ENCODE measurements at regions not wholly inside any gene's neighbourhood (a gene's known extent, or its start where the extent isn't known, plus 50 kb on each side); places are given as distances from the start of the nearest gene placed in this dataset.

DNA sequence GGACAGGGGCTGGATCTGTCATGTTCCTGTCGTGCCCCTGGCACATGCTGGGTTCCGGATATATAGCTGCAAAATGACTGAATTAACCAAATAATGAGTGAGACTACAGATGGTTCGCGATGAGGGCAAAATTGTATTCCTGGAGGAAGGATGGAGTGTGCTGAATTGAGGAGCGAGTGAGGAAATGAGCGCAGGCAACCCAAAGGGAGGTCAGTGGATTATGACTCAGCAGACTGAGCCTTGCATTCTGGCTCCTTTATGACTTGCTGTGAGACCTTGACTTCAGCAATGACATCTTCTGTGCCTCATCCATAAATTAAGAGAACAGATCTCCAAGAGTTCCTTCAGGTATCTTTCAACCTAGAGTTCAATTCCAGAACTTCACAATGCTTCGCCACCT is 115.0 kb upstream of the CLDN10 start:
- H3K9ac ChIP-seq (ENCODE audit: low read length): no peak overlapping the region
- no peak overlapping the region for H2AFZ ChIP-seq (ENCODE audit: low read depth, low read length)
- peaks cover 5% of the 10 kb centered on the region for H3K27me3 ChIP-seq (ENCODE audit: insufficient read depth, low read length)
- Mint-ChIP-seq H3K9me3 (ENCODE audit: unreplicated experiment) (no peaks in the 10 kb centered on the region), H3K27ac (ENCODE audit: unreplicated experiment) (no peak overlapping the region), H3K27me3 (ENCODE audit: low read depth, unreplicated experiment) (peaks cover 5% of the 10 kb centered on the region), H3K4me1 (ENCODE audit: low read depth, unreplicated experiment) (no peaks in the 10 kb centered on the region), H3K4me3 (ENCODE audit: unreplicated experiment) (no peak overlapping the region), H3K36me3 (ENCODE audit: low read depth, unreplicated experiment) (no peaks in the 10 kb centered on the region)
- H3K9me3 ChIP-seq (ENCODE audit: insufficient read depth, low read depth, low read length): no peaks in the 10 kb centered on the region
- FAIRE-seq (no peak), DNase-seq (ENCODE audit: low read depth) (no peak)
- H4K20me1 ChIP-seq (ENCODE audit: insufficient read depth, low read length): no peaks in the 10 kb centered on the region
- H3K79me2 ChIP-seq (ENCODE audit: insufficient read depth, low read length): no peaks in the 10 kb centered on the region
- H3K4me2 ChIP-seq (ENCODE audit: low read length): no peak overlapping the region
- TF ChIP-seq CTCF (IDR thresholded peaks at IDR 0.05; ENCODE audit: insufficient read depth, low read depth, low read length) (no peak), EZH2 (IDR thresholded peaks at IDR 0.05; ENCODE audit: insufficient read depth, low read length) (no peak)
- no peak overlapping the region for H3K27ac ChIP-seq (ENCODE audit: low read depth, low read length)
- H3K36me3 ChIP-seq (ENCODE audit: insufficient read depth, low read length): no peaks in the 10 kb centered on the region
- H3K4me3 ChIP-seq (ENCODE audit: insufficient read depth, low read depth, low read length): no peak overlapping the region
- no peaks in the 10 kb centered on the region for H3K4me1 ChIP-seq (ENCODE audit: insufficient read depth, low read length)

DNA sequence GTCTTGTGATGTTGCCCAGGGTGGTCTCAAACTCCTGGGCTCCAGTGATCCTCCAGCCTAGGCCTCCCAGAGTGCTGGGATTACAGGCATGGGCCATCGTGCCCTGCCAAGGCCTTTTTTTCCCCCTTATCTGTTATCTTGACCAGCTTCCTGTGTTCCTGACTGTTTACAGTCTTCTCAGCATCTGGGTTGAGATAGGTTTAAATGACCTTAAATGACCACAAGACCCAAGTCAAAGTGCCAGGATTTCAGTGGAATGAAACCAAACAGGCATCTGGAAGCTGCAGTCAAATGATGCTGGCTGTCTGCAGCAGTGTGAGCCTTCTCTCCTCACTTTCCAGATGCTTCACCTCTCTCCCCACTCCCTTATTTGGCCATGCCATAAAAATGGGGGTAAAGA is 114.2 kb upstream of the CLDN10 start:
- Mint-ChIP-seq H3K27ac (ENCODE audit: unreplicated experiment) (no peak overlapping the region), H3K36me3 (ENCODE audit: low read depth, unreplicated experiment) (no peaks in the 10 kb centered on the region)
- H3K27ac ChIP-seq (ENCODE audit: low read depth, low read length): no peak overlapping the region

More for the DNA sequence above, 114.2 kb upstream of the CLDN10 start:
- Histone ChIP-seq H4K20me1 (ENCODE audit: insufficient read depth, low read length) (no peaks in the 10 kb centered on the region), H3K9ac (ENCODE audit: low read length) (no peak overlapping the region), H3K4me1 (ENCODE audit: insufficient read depth, low read length) (no peaks in the 10 kb centered on the region), H3K4me2 (ENCODE audit: low read length) (no peak overlapping the region), H2AFZ (ENCODE audit: low read depth, low read length) (no peak overlapping the region), H3K79me2 (ENCODE audit: insufficient read depth, low read length) (no peaks in the 10 kb centered on the region), H3K9me3 (ENCODE audit: insufficient read depth, low read depth, low read length) (no peaks in the 10 kb centered on the region), H3K4me3 (ENCODE audit: insufficient read depth, low read depth, low read length) (no peak overlapping the region), H3K36me3 (ENCODE audit: insufficient read depth, low read length) (no peaks in the 10 kb centered on the region), H3K27me3 (ENCODE audit: insufficient read depth, low read length) (peaks cover 8% of the 10 kb centered on the region)
- Mint-ChIP-seq H3K9me3 (ENCODE audit: unreplicated experiment) (no peaks in the 10 kb centered on the region), H3K4me1 (ENCODE audit: low read depth, unreplicated experiment) (no peaks in the 10 kb centered on the region), H3K4me3 (ENCODE audit: unreplicated experiment) (no peak overlapping the region), H3K27me3 (ENCODE audit: low read depth, unreplicated experiment) (peaks cover 9% of the 10 kb centered on the region)
- FAIRE-seq (no peak), DNase-seq (ENCODE audit: low read depth) (no peak)
- TF ChIP-seq CTCF (IDR thresholded peaks at IDR 0.05; ENCODE audit: insufficient read depth, low read depth, low read length) (no peak), EZH2 (IDR thresholded peaks at IDR 0.05; ENCODE audit: insufficient read depth, low read length) (no peak)
